ENCODE measurements at regions not wholly inside any gene's neighbourhood (a gene's known extent, or its start where the extent isn't known, plus 50 kb on each side); places are given as distances from the start of the nearest gene placed in this dataset.

- no peak for TF ChIP-seq CTCF (conservative IDR thresholded peaks at IDR 0.05)
- Histone ChIP-seq H3K27ac (ENCODE audit: insufficient read length, low read depth, low read length) (no peak overlapping the region), H2AK5ac (ENCODE audit: insufficient read length, low read length) (no peak overlapping the region), H2BK5ac (ENCODE audit: insufficient read length, low read length) (no peak overlapping the region), H4K5ac (ENCODE audit: insufficient read length, low read depth, low read length) (no peak overlapping the region), H2BK120ac (ENCODE audit: low read depth, low read length, poor library complexity, severe bottlenecking) (no peak overlapping the region), H3K79me1 (ENCODE audit: insufficient read depth, low read depth, low read length, poor library complexity, severe bottlenecking) (no peaks in the 10 kb centered on the region), H3K23ac (ENCODE audit: insufficient read length, low read depth, low read length) (no peak overlapping the region), H4K91ac (ENCODE audit: insufficient read length, low read depth, low read length) (no peak overlapping the region), H3K23me2 (ENCODE audit: insufficient read length, low read depth, low read length, poor library complexity, severe bottlenecking) (no peaks in the 10 kb centered on the region), H2BK20ac (ENCODE audit: low read depth, low read length, poor library complexity, severe bottlenecking) (no peak overlapping the region), H3K9me3 (ENCODE audit: control insufficient read depth, low read depth, low read length) (no peaks in the 10 kb centered on the region), H3K27me3 (ENCODE audit: insufficient read depth, low read length) (no peaks in the 10 kb centered on the region), H3K79me2 (ENCODE audit: insufficient read depth, low read length) (no peaks in the 10 kb centered on the region), H3K4me2 (ENCODE audit: insufficient read depth, insufficient read length, low read length) (no peak overlapping the region), H3K18ac (ENCODE audit: insufficient read length, low read depth, low read length) (no peak overlapping the region), H2BK12ac (ENCODE audit: insufficient read length, low read depth, low read length) (no peak overlapping the region), H3K56ac (ENCODE audit: insufficient read length, low read depth, low read length) (no peak overlapping the region), H3T11ph (ENCODE audit: low read length) (no peak overlapping the region), H3K4ac (ENCODE audit: low read depth, low read length) (no peak overlapping the region), H4K8ac (replicated peaks; ENCODE audit: insufficient read length, low read depth, low read length) (no peak overlapping the region), H4K20me1 (ENCODE audit: control insufficient read depth, insufficient read depth, insufficient read length) (no peaks in the 10 kb centered on the region), H3K9ac (ENCODE audit: extremely low read depth, insufficient read length, low read length) (no peak overlapping the region), H3K4me1 (ENCODE audit: insufficient read depth, low read length) (no peaks in the 10 kb centered on the region; the same call in 1 of the 2 replicates), H2AFZ (ENCODE audit: low read length) (no peak overlapping the region), H2BK15ac (ENCODE audit: low read depth, low read length) (no peak overlapping the region), H3K14ac (ENCODE audit: insufficient read depth, low read length) (no peak overlapping the region)
- H3K27ac Mint-ChIP-seq = no peak overlapping the region
- H3K4me3 Mint-ChIP-seq = no peak overlapping the region
- no peaks in the 10 kb centered on the region for H3K36me3 Mint-ChIP-seq (ENCODE audit: insufficient read depth in 1 of 3, low read depth in 3 of 3)
- peaks cover 3 to 6% of the 10 kb centered on the region in 2 experiments; a peak in 3 of 4 replicates for H3K4me1 Mint-ChIP-seq
- H3K27me3 Mint-ChIP-seq (ENCODE audit: low read depth) = no peaks in the 10 kb centered on the region
- no CpG with 5 or more reads among the region's 8 CpGs for WGBS (ENCODE audit: extremely low coverage, insufficient read length, low lambda C conversion rate)
- no peaks in the 10 kb centered on the region for H3K9me3 Mint-ChIP-seq
- DNase-seq = no peak
These were observed 441.6 kb upstream of the KLF4 start for GRCh38 chr9:107931071-107931715.
